DMS153 treated with DMSO at 0.1 percent for 48 hours (cell line): ENCODE measurements at regions not wholly inside any gene's neighbourhood (a gene's known extent, or its start where the extent isn't known, plus 50 kb on each side); places are given as distances from the start of the nearest gene placed in this dataset.
"Not testable (repeated sequence)": the region's sequence is repeated elsewhere in the genome, so short reads cannot be mapped to it uniquely, and the experiment has no call there.

Experiments used
- DNase-seq: peaks from one replicate; lab custom pipeline; 2025; ENCODE audit not compliant: unreplicated experiment; lab: John Stamatoyannopoulos, UW

DNA sequence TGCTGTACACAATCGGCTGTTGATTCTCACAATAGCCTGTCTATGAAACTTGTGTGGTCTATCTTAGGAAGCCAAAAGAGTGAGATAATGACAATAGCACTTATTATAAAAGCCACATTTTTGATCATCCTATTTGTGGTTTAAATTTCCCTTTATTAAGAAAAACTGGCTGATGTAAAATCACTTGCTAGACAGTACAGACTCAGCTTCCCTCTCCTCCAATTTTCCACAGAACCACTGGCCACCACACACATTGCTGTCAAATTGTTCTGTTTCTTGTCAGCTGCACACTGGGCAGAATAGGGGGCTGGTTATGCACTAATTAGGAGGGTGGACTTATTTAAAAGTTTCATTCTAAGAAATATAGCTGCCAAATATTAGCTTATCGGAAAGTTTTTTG, 425.9 kb downstream of the EPHA3 start:
- DNase-seq, result no peak

DNA sequence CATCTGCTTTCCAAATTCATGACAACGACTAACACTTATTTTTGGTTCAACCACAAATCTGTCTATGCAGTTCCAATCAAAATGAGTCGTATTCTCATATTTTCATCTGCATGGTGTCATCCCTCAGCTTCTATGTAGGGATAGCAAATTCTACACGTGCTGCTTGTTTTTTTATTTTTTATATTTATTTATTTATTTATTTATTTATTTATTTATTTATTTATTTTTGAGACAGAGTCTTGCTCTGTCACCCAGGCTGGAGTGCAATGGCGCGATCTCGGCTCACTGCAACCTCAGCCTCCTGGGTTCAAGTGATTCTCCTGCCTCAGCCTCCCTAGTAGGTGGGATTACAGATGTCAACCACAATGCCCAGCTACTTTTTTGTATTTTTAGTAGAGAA, 447.2 kb downstream of the EPHA3 start:
- DNase-seq, result not testable (repeated sequence)

GRCh38 chr3:89558711-89559110, 451.3 kb downstream of the EPHA3 start:
- DNase-seq, result no peak

DNA sequence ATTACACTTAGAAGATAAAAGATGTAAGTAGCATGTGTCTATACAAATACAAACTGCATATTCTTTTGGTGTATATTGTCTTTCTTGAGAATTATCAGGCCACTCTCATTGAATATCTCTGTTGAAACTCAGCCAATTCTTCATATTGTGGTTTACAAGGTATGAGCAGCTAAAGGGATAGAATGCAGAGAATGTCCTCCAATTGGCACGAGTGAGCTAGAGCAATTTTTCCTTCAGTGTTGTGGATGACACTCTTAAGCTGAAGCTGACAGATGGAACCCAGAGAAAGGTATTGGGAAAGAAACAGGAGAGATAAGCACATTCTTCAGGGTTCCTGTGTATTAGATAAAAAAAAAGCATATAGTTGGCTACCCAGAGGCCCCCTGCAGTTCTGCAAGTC, 453.1 kb downstream of the EPHA3 start:
- DNase-seq, result no peak

- no peak for DNase-seq
Observed at GRCh38 chr3:89562373-89562772, 455.0 kb downstream of the EPHA3 start.

DNA sequence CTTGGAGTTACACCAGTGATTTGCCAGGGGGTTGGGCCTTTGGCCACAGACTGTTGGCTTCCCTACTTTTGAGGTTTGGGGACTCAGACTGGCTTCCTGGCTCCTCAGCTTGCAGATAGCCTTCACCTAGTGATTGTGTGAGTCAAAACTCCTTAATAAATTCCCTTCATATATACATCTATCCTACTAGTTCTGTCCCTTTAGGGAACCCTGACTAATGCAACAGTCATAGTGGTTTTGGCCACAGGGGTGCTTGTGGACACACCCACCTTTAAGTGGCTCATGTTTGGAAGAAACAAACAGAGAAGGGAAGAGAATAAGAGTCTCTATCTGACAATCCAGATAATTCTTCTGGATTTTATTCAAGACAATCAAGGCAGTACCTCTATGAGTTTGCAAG, 457.7 kb downstream of the EPHA3 start:
- DNase-seq, result no peak

DNA sequence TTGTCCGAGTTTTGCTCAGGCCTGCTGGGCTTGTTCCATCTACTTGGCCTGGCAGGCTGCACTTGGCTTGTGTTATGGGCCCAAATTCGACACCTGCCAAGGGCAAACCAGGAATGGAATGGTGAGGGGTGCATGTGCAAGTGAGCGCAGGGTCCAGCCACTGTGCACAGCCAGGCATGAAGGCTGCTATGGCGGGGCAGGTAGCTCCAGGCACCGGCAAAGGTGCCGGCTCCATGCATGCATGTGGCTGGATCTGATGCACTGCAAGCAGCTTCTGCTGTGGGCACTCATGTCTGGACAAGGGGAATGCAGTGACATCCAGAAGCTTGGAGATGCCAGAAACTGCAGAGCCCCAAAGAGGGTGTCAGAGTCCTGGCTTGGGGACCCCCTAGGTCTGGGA, 463.0 kb downstream of the EPHA3 start:
- DNase-seq, result no peak

DNA sequence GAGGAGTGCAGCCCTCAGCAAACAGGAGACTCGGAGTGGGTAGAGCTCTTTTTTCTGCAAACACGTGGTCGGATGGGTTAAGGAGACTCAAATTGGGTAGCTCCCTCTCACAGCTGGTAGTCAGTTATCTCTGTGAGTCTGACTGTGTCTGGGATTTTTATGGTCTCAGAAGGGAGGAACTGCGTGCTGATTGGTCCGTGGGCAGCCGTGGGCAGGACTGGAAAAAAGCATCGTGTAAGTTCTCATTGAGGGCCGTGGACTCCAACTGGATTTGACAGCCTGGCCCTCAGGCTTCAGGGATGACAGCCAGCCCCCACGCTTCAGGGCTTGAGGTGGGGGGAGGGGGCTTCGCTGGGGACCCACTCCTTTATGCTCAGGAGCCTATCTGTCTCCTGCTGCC, 463.9 kb downstream of the EPHA3 start:
- no peak for DNase-seq

DNA sequence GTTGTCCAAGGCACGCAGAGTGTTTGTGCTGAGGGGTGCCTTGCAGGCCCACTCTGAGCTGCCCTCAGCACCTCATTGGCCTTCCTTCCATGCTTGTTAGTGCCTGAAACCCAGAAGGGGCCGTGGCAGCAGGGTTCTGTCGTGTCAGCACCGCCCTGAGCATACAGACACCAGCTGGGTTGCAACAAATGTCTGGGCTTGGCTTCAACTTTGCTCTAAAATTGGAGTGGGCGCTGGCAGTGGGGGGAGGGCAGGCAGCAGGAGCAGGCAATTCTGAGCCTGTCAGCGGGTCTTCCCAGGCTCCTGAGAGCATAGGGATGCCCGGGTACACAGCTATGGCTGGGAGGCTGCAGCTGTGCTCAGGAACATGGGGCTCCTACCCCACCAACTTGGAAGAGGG, 464.3 kb downstream of the EPHA3 start:
- DNase-seq, result no peak

DNA sequence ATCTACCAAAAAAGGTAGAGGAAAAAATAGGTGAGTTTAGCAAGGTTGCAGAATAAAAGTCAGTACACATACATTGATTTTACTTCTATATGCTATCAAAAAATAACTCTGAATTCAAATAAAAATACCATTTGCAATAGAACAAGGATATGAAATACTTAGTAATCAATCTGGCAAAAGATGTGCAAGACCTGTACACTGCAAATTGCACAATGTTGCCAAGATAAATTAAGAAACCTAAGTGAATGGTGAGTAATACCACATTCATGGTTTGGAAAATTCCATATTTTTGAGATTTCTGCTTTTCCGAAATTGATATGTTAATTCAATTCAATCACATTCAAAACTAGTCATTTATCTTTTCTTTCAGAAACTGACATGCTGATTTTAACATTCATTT, 464.8 kb downstream of the EPHA3 start:
- no peak for DNase-seq

DNA sequence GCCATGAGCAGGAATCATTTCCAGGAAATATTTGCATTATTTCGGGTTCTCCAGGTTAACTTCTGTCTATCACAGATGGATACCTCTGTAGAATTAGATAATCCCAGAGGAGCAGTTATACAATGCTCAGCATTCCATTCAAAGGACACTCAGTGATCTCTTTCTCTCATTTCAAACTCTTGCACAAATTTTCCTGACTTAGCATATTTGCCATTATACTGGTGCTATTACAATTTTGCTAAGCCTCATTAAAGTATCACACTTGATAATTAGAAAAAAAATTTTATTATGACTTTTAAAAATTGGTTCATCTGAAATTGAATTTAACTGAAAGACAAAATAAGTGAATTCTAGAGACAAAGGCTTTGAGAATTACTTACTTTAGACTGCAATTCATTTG, 469.0 kb downstream of the EPHA3 start:
- no peak for DNase-seq

DNA sequence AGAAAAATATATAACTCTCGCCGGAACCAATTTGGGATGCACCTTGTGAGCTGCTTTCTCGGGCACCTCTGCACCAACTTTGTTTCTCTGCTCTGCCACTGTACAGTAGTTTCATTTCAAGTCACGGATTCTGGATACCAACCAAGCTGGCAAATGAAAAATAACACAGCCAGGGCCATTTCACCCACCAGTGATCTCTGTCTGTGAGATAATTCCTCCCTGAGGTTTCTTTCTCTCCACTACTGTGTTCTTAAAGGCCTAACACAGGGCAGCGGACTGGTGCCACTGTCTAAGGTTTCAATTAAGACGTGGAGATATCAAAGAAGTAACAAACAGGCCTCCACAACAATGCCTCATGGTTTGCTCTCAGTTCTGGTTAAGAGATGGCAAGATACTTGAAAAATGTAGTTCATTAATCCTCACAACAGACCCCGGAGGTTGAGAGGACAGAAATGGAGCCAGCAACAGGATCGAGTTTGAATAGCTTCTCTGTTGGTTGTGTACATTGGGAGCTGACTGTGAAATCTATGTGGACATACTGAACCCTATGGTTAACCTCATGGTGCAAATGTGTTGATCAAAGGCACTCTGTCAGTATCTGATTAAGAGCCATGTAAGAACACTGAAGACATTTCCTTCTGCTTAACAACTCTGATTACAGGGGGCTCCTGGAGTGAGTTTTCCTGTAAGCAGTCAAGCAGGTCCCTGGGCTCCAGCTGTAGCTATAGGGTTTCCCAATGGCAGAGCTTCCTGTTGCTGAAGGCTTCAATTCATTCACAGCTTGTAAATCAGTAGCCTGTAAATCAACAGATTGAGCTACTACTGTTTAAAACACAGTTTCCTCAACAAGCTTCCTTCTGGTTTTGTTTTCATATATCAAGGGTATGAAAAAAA, 470.5 kb downstream of the EPHA3 start:
- DNase-seq, result no peak

DNA sequence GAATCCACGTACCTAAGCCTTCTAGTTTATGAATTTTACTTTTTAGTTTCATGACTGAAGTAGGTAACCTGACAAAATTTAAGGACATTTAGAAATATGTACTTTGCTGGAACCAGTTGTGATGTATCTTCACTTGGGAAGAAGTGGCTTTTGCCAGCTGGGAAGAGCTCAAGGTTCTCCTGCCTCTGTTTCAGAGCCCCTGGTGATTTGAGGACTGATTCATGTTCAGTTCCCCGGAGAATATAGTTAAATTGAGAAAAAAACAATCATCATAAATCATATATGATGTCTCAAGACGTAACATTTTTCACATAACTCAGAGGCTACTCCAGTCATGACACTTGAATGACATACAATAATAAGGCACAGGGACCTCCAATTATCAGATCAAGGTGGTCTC, 473.4 kb downstream of the EPHA3 start:
- no peak for DNase-seq

DNA sequence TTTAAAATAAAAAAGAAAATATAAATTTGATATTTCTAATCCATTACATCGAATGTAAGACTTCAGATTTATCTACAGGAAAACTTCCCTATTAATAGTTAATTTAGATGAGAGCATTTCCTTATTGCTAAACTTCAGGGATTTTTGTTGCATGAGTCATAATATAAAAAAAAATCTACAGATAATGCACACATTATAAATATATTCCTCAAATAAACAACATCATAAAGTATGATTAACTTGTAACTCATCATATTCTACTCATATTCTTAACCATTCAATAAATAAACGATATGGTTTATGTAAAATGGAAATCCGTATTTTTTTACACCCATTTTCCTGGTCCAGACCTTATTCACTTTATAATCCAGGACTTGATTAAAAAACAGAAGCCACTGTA, 477.0 kb downstream of the EPHA3 start:
- DNase-seq, result no peak

GRCh38 chr3:89586256-89586655, 478.8 kb downstream of the EPHA3 start:
- no peak for DNase-seq

GRCh38 chr3:89586676-89587075, 479.3 kb downstream of the EPHA3 start:
- DNase-seq, result no peak

- DNase-seq, result no peak
Observed at GRCh38 chr3:89606151-89606550, 498.7 kb downstream of the EPHA3 start.

GRCh38 chr3:89612027-89612426, 504.6 kb downstream of the EPHA3 start:
- DNase-seq, result no peak

GRCh38 chr3:89613241-89613640, 505.8 kb downstream of the EPHA3 start:
- DNase-seq, result no peak

- no peak for DNase-seq
Observed at GRCh38 chr3:89617706-89618105, 510.3 kb downstream of the EPHA3 start.

GRCh38 chr3:89619263-89619662, 511.8 kb downstream of the EPHA3 start:
- no peak for DNase-seq

GRCh38 chr3:89622063-89622700, 514.8 kb downstream of the EPHA3 start:
- DNase-seq, result no peak

- no peak for DNase-seq
Observed at GRCh38 chr3:89624494-89624893, 517.1 kb downstream of the EPHA3 start.
